ENCODE measurements at regions not wholly inside any gene's neighbourhood (a gene's known extent, or its start where the extent isn't known, plus 50 kb on each side); places are given as distances from the start of the nearest gene placed in this dataset.
"Not testable (repeated sequence)": the region's sequence is repeated elsewhere in the genome, so short reads cannot be mapped to it uniquely, and the experiment has no call there.

DNA sequence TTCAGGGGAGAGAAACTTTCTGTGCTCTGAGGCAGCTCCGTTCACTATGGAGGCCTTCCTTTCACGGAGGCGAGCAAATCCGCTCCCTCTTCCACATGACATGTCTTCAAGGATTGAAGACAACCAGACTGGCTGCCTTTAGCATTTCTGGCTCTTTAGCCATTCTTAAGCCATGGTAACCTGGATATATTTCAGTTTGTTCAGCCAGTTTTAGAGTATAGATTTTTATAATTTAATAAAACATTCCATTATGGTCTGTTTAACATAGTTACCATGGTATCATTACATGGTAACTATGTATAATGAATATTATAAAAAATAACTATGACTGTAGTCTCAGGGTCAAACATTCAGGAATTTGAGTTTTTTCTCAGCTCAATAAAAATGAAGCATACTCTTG, 54.2 kb upstream of the NFIA start:
- no peak for DNase-seq

- DNase-seq, result not testable (repeated sequence)
These were observed 64.3 kb upstream of the NFIA start for GRCh38 chr1:61018068-61018467.

DNA sequence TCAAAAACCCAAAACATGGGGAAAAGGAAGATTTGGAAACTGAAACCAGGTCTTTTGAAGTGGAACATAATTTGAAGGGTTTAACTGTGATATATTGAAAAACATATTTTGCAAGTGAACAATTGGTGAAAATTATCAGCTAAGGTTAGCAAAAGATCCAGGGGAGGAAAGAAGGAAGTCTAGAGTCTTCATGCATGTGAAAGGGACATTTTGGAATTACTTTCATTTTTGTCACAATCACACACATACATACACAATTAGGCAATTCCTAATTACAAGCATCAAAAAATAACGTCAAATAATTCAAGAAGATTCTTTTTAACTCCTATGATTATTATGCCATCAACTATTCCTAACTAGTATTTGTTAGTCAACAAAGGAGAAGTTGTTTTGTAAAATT, 64.7 kb upstream of the NFIA start:
- no peak for DNase-seq

DNA sequence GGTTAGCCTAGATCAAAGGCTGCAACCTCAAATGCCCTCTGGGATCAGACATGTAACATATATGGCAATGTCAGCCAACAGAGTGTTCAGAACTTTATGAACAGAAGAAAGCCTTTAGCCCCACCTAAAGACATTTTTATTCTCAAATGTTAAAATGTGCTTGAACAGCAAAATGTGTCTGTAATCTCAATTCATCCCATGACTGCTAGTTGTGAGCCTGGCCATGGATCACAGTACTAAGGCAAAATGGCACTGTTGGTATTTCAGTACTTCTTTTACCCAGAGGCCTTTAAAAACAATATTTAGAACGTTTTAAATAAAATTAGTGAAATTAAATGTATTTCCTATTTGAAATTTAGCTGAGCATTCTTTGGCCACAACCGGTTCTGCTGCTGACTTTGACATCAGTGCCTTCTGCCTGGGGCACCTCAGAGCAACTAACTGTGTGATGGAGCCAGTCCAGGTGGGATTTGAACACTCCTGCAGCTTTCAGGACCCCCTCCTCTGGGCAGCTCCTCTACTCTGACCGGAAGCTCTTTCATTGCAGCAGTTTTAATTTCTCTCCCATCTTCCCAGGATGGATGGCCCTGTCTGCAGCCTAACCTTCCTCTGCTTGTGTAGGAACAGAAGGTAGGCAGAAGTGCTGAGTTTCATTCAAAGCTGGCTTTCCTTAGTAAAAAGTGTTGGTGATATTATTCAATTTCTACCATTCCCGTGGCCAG, 68.3 kb upstream of the NFIA start:
- DNase-seq, result no peak

- DNase-seq, result no peak
These were observed 69.0 kb upstream of the NFIA start for GRCh38 chr1:61013189-61013945.

DNA sequence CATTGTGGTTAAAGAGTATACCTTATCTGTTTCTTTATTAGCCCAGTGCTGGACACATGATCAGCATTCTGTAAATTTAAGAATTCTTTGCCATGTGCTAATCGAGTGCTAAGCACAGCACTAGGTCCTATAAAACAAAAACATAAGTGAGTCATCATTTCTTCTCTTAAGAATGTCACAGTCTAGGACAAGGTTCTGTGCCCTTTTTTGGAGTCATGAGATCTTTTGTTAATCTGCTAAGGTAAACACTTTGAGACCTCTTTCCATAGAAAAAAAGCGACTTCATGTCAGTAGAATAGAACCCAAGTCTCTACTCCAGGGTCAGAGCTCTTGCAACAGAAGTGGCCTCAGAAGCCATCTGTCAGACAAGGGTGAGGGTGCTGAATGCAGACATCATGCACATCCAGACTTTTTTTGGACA, 70.0 kb upstream of the NFIA start:
- DNase-seq, result no peak

DNA sequence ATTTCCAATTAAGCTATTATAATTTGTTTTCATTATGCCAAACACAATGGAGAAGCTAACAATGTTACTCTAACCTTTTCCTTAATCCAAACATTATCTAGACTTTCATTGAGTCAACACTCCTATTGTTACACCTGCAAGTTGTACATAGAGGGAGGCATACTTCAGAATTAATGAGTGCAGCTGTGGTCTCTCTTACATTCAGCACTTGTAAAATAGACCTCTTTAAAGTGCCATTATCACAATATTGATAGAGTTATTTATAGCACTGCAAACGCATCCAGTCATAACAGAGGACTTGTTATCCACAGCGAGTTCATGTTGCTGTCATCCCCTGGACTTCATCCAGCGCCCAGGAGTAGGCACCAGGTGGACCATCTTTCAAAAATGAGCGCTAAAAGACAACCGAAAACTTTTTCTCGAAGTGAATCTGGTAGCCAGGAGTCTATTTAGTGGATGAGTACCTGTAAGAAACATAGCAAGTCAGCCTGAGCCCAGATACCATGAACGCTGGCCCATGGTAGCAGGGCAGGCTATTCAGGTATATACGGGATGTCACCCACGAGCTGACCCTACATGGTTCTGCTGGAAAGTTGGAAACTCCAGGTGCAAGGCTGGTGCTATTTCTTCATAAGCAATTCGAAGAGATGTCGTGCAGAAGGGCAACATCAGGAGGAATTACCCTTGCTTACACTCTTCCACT, 70.6 kb upstream of the NFIA start:
- no peak for DNase-seq

DNA sequence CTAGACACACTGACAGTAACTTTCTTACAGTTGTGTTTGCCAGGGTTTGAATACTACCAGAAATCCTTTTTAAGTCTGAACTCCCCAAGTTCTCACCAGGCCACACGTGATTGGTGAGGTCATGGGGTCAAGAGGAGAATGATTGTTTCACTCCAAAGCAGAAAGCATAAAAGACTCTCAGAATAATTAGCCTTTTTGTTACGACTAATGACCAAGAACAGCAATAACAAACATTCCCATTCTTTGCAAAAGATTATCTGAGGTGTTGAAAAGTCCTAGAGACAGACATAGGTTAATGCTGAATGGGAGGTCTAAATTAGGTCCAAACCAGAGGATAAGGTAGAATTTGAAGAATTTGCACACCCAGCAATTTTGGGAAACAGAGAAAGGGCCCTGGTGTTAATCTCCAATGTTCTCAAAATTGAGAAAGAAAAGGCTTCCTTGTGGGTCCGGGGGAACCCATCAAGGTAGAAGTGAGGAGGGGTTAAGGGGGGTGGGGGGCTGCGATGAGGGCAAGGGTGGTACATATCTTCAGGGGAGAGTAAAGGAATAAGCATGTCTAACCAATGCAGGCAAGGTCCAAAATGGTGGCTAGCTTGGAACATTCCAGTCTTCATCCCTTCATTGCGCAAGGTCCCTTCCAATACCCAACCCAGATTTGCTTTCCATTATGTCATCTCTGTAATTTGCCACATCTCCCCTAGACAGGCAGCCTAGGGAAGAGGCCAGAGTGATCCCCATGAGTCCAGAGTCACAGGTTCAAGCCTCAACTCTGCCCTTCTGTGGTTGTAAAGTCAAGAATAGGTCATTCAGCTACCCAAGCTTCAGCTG, 74.6 kb upstream of the NFIA start:
- DNase-seq, result no peak

DNA sequence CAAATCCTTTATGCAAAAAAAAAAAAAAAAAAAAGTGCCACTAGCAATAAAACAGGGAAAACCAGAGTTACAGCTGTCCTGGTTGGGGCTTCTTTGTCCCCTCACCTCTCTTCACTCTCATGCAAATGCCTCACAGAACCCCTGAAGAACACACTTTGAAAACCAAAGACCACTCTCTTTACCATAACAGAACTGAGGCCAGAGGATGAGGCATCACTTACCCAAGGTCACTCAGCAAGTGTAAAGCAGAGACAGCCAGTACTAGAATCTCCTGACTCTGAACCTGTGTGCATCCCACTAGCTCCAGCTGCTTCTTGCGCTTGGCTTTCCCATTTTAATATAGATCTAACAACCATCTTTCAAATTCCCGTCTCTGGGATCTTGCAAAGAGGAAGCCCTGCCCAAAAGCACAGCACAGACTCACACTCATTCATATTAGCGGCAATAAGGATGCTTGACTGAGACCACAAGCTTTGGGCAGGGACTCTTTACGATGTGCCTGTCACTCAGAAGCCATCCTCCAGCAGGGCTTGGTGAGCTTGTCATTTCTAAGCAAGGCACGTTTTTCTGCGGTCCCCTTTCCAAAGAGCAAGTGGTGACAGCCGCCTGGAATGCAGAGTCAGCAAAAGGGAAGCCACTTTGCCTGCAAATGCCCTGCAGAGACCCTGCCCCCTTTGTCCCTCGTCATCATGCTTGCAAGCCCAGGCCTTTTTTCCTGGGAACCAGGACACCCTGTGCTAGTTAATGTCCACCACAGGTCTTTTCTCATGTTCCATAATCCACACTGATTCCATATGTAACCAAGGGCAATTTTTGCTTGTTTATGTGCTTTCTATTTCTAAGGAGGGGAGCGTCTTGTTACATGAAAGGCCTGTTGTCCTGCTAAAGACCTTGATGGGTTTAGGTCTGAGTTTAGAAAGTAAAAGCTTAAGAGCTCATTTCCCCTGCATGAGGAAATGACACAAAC, 76.5 kb upstream of the NFIA start:
- DNase-seq, result no peak

GRCh38 chr1:61004262-61005003, 77.9 kb upstream of the NFIA start:
- DNase-seq, result no peak

DNA sequence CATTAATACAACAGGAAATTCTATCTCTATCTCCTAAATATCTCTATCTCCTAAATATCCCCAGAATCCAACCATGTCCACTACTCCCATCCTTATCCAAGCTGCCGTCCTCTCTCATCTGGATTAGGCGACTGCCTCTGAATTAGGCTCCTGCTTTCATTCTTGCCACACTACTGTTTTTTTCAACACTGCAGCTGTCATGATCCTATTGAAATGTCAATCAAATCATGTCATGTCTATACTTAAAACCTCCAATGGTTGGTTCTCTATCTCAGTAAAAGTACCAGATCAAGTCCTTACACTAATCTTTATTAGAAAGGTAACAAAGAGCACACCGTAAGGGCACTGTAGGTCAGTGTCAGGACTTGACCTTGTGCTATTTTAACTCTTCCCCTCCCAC, 82.0 kb upstream of the NFIA start:
- DNase-seq, result no peak

GRCh38 chr1:60998786-60999185, 83.6 kb upstream of the NFIA start:
- no peak for DNase-seq

- DNase-seq, result no peak
These were observed 87.4 kb upstream of the NFIA start for GRCh38 chr1:60994828-60995492.

DNA sequence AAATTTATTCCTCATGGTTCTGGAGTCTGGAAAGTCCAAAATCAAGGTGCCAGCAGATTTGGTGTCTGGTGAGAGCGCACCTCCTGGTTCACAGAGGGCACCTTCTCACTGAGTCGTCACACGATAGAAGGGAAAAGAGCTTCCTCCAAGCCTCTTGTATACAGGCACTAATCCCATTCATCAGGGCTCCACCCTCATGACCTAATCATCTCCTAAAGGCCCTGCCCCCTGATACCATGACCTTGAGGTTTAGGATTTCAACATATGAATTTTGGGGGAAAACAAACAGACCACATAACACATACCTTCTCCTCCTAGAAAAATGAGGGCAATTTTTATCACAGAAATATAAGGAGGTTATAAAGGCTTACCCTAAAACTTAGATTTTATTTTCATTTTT, 88.0 kb upstream of the NFIA start:
- no peak for DNase-seq

DNA sequence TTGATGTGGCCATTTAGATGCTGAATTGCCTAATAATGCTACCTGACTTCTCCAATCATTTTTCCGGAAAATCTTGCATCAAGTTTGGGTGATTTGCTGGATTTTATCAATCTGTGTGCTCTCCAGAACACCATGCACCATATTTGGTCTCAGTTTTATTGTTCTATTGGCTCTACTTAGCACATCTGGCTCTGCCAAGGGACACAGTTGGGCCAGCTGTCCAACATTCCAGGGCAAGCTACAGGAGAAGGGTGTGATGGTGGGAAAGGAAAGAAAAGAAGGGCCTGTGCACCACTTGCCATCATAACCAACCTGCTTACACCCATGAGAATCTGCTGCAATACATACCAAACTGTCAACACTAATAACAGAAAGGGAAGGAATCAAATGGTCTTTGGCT, 90.2 kb upstream of the NFIA start:
- DNase-seq, result no peak

GRCh38 chr1:60990714-60991090, 91.7 kb upstream of the NFIA start:
- DNase-seq, result no peak

- no peak for DNase-seq
These were observed 92.3 kb upstream of the NFIA start for GRCh38 chr1:60989749-60990713.

DNA sequence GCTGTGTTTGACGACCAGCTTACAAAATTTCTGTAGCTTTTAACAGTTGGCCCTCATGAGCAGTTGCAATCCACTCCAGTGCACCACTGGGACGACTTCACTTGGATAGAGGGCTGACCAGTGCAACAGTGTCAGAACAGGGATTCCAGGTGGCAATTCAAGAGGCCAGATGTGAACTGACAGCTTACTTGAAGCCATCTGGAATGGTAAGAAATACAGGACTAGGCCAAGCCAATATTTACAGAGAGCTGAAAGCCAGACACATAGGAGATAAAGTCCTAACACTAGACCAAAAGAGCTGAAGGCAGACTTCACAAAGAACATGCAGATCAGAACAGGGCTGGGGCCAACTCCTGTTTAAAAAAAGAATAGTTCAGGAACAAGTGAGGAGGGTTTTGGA, 93.5 kb upstream of the NFIA start:
- DNase-seq, result no peak

GRCh38 chr1:60987904-60988303, 94.5 kb upstream of the NFIA start:
- DNase-seq, result no peak

Data from activated CD4-positive, alpha-beta T cell treated with anti-CD3 and anti-CD28 coated beads, Interleukin-10, Interleukin-2, amounts not matched to agents 100 ng/mL and 50 ng/mL, durations not matched to agents 16 hours and 8 hours (primary cell).